HFF-Myc (cell line): ENCODE measurements at regions not wholly inside any gene's neighbourhood (a gene's known extent, or its start where the extent isn't known, plus 50 kb on each side); places are given as distances from the start of the nearest gene placed in this dataset.
"Not testable (repeated sequence)": the region's sequence is repeated elsewhere in the genome, so short reads cannot be mapped to it uniquely, and the experiment has no call there.

Experiments used
- DNase-seq: peaks from one replicate; pipeline ENCODE4 v3.0.0-alpha.2; 2011; ENCODE audit warnings: low read depth; ENCODE audit errors: extremely low read depth
- H3K4me3 ChIP-seq: replicated peaks from 2 replicates; pipeline ENCODE4 v1.5.1; 2011; ENCODE audit warnings: low read depth, mild to moderate bottlenecking, control low read depth, low read length
- TF ChIP-seq, protein P1 (sequence below): IDR thresholded peaks from 2 replicates; pipeline ENCODE4 v1.5.1; 2012; ENCODE audit warnings: mild to moderate bottlenecking, low read depth, low read length, control low read depth; ENCODE audit errors: missing control alignments

DNA sequence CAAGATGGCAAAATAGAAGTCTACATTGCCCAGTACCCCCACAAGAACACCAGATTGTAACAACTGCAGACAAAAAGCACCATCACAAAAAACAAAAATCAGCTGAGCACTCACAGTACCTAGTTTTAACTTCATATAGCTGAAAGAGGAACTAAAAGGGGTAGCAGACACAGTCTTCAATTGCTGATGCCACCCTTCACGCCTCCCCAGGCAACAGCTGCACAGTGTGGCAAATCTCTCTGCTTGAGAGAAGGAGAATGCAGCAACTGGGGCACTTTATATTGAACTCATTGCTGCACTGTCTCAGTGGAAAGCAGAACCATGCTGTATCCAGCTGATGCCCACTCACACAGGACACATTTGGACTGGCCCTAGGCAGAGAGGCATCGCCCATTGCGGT, 2714.5 kb upstream of the PCDH20 start:
- TF ChIP-seq, protein P1, sequence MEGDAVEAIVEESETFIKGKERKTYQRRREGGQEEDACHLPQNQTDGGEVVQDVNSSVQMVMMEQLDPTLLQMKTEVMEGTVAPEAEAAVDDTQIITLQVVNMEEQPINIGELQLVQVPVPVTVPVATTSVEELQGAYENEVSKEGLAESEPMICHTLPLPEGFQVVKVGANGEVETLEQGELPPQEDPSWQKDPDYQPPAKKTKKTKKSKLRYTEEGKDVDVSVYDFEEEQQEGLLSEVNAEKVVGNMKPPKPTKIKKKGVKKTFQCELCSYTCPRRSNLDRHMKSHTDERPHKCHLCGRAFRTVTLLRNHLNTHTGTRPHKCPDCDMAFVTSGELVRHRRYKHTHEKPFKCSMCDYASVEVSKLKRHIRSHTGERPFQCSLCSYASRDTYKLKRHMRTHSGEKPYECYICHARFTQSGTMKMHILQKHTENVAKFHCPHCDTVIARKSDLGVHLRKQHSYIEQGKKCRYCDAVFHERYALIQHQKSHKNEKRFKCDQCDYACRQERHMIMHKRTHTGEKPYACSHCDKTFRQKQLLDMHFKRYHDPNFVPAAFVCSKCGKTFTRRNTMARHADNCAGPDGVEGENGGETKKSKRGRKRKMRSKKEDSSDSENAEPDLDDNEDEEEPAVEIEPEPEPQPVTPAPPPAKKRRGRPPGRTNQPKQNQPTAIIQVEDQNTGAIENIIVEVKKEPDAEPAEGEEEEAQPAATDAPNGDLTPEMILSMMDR = no peak
- no peak for DNase-seq

DNA sequence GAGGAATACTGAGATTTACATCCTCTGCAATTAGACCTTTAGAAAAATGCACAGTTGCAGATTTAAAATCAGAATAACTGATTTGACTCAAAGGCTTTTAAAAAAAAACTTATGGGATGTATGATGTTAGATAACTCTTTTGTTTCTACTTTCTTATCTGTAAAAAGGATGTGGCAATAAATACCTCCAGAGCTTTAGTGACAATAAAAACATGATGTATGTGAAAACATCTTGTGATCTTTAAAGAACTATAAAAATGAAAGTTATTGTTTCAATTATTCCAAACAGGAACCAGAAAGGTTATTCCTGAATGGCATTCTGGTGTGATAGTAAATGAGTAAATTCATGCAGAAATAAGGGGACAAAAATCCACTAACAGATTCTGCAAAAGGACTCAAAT, 2712.2 kb upstream of the PCDH20 start:
- TF ChIP-seq, protein P1 = no peak
- H3K4me3 ChIP-seq = no peak overlapping the region
- DNase-seq = no peak

More for the DNA sequence above, 2714.5 kb upstream of the PCDH20 start:
- no peak overlapping the region for H3K4me3 ChIP-seq

DNA sequence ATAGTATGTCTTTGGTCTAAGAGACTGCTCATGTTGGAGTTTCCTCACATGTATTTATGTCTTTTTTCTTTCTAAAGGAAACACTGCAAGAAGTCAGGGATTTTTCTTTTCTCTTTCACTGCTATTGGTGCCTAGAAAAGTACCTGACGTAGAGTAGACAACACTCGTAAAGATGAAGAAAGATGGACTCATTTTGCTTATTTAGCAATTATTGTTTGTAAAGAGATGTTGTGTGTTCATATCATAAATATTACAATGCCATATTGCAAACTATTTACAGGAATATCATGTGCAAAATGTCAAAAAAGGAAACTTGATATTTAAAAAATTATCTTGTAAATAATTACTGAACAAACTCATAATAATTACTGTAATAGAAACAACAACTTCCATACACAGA, 2711.5 kb upstream of the PCDH20 start:
- TF ChIP-seq, protein P1 = no peak
- no peak for DNase-seq
- no peak overlapping the region for H3K4me3 ChIP-seq

DNA sequence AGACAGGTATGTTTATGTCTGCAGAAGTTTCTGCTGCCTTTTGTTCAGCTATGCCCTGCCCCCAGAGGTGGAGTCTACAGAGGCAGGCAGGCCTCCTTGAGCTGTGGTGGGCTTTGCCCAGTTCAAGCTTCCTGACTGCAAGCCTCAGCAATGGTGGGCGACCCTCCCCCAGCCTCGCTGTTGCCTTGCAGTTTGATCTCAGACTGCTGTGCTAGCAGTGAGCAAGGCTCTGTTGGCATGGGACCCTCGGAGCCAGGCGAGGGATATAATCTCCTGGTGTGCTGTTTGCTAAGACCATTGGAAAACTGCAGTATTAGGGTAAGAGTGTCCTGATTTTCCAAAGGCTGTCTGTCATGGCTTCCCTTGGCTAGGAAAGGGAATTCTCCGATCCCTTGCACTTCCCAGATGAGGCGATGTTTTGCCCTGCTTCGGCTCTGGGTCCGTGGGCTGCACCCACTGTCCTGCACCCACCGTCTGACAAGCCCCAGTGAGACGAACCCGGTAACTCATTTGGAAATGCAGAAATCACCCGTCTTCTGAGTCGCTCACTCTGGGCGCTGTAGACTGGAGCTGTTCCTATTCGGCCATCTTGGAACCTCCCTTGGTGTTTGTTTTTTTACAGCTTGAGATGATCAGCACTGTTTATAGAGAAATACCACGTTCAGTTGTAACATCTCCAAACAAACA, 2705.5 kb upstream of the PCDH20 start:
- DNase-seq = not testable (repeated sequence)

DNA sequence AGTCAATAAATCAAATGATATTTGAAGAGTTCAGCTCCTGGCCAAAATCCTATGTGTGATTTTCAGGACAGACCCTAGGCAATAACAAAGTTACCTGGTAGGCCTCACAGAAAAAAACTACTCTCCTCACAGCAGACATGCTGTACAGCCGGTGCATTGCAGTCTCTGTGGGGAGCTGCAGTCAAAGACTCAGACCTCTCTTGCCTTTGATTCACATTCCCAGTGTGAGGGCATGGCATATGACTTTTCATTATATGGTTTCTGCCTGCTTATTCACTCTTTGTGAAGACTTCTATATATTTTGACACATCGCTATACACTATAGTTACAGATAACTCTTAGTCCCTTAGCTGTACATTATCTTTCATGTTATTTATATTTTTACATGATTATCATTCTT, 2684.3 kb upstream of the PCDH20 start:
- no peak overlapping the region for H3K4me3 ChIP-seq
- TF ChIP-seq, protein P1 = no peak
- DNase-seq = no peak

More for the DNA sequence above, 2705.5 kb upstream of the PCDH20 start:
- not testable (repeated sequence) for H3K4me3 ChIP-seq

DNA sequence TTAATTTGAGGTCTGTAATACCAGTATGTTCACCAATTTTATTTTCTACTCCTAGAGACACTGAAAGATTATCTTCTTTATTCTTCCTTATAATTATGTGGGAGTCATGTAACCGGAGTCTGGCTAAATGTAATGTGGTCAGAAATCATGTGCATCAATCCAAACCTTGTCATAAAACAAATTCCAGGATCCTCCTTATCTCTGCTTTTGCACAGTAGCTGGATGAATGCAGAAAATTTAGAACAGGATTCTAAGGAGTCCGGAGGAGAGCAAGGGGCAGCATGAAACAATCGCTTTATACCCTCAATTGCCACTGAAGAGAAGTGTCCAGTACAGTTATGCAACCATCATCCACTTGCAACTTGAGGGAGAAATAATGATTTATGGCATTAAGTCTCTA, 2674.7 kb upstream of the PCDH20 start:
- H3K4me3 ChIP-seq = no peak overlapping the region
- TF ChIP-seq, protein P1 = no peak
- no peak for DNase-seq

DNA sequence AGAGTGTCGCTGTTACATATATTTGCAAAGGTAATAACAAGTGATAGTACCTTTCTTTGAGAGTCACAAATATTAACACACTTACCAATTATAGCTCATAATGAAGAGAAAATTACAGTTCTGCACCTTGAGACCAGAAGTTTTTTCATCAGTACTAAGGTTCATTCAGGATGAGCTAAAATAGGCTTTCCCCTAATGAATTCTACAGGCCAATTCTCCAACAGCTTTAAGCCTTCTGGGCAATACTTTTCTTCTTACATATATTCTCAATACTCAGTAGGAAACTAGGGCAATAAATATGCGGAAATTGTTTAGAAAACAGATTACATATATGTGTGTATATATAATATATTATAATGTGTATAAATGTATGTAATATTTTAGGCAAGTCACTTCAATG, 2672.8 kb upstream of the PCDH20 start:
- DNase-seq = no peak
- no peak overlapping the region for H3K4me3 ChIP-seq
- TF ChIP-seq, protein P1 = no peak
